ENCODE measurements at regions not wholly inside any gene's neighbourhood (a gene's known extent, or its start where the extent isn't known, plus 50 kb on each side); places are given as distances from the start of the nearest gene placed in this dataset.

DNA sequence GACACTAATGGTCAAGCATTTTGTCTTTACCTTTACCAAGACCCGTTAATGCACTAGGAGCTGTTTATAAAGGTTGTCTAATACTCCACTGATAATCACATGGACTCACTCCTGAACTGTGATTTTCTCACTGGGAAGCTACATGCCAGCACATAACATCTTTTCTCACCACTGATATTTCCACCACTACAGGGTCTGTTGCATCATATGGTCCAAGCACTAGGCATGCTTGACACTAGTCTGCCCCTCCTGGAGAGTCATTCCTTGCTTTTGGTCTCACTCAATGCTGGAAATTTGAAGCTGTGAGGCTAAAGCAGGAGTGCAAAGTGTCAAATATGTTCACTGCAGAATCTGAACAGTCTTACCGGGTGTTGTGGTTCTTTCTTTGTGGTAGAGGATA, 1576.8 kb downstream of the CDH8 start:
- TF ChIP-seq, protein P1, sequence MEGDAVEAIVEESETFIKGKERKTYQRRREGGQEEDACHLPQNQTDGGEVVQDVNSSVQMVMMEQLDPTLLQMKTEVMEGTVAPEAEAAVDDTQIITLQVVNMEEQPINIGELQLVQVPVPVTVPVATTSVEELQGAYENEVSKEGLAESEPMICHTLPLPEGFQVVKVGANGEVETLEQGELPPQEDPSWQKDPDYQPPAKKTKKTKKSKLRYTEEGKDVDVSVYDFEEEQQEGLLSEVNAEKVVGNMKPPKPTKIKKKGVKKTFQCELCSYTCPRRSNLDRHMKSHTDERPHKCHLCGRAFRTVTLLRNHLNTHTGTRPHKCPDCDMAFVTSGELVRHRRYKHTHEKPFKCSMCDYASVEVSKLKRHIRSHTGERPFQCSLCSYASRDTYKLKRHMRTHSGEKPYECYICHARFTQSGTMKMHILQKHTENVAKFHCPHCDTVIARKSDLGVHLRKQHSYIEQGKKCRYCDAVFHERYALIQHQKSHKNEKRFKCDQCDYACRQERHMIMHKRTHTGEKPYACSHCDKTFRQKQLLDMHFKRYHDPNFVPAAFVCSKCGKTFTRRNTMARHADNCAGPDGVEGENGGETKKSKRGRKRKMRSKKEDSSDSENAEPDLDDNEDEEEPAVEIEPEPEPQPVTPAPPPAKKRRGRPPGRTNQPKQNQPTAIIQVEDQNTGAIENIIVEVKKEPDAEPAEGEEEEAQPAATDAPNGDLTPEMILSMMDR (conservative IDR thresholded peaks at IDR 0.05; ENCODE audit: control insufficient read depth, insufficient read depth, low read depth, low read length): no peak
- no peak overlapping the region for H3K4me3 ChIP-seq (ENCODE audit: control insufficient read depth, low read depth, low read length)
- DNase-seq (ENCODE audit: low read depth): no peak

DNA sequence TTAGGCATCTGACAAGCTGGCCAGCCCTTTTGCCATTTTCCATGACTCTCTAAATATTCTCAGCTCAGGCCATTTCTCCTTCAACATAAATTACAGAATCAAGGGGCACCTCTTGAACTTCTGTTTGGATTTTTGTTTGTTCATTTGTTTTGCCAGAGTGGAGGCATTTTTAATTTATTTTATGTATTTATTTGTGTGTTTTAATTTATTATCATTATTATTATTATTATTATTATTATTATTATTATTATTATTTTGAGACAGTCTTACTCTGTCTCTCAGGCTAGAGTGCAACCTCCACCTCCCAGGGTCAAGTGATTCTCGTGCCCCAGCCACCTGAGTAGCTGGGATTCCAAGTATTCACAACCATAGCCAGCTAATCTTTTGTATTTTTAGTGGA, 1578.0 kb downstream of the CDH8 start:
- H3K4me3 ChIP-seq (ENCODE audit: control insufficient read depth, low read depth, low read length): no peak overlapping the region
- no peak for DNase-seq (ENCODE audit: low read depth)
- TF ChIP-seq, protein P1 (conservative IDR thresholded peaks at IDR 0.05; ENCODE audit: control insufficient read depth, insufficient read depth, low read depth, low read length): no peak

- H3K4me3 ChIP-seq (ENCODE audit: control insufficient read depth, low read depth, low read length): no peak overlapping the region
- TF ChIP-seq, protein P1 (conservative IDR thresholded peaks at IDR 0.05; ENCODE audit: control insufficient read depth, insufficient read depth, low read depth, low read length): no peak
- DNase-seq (ENCODE audit: low read depth): no peak
Observed at GRCh38 chr16:60452646-60453045, 1583.6 kb downstream of the CDH8 start.

GRCh38 chr16:60438894-60439293, 1597.3 kb downstream of the CDH8 start:
- no peak for DNase-seq (ENCODE audit: low read depth)
- no peak overlapping the region for H3K4me3 ChIP-seq (ENCODE audit: control insufficient read depth, low read depth, low read length)
- TF ChIP-seq, protein P1 (conservative IDR thresholded peaks at IDR 0.05; ENCODE audit: control insufficient read depth, insufficient read depth, low read depth, low read length): no peak

DNA sequence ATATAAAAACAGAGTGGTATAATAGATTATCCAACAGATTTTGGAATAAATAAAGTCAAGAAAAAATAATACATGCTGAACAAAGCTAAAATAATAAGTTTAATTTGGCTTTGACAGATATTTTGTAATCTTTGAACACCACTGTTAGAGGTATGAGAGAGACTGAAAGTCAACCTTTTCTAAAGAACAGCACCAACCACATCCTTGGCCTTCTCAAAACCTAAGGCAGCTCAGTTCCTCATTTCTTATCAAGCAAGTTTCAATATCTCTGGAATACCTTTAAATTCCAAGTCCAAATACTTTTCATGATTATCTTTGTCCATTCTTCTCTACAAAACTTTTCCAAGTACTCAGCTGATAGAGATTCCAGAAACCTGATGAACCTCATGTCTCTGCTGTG, 1603.8 kb downstream of the CDH8 start:
- TF ChIP-seq, protein P1 (conservative IDR thresholded peaks at IDR 0.05; ENCODE audit: control insufficient read depth, insufficient read depth, low read depth, low read length): no peak
- DNase-seq (ENCODE audit: low read depth): no peak
- H3K4me3 ChIP-seq (ENCODE audit: control insufficient read depth, low read depth, low read length): no peak overlapping the region

GRCh38 chr16:60419859-60420258, 1616.4 kb downstream of the CDH8 start:
- TF ChIP-seq, protein P1 (conservative IDR thresholded peaks at IDR 0.05; ENCODE audit: control insufficient read depth, insufficient read depth, low read depth, low read length): no peak

GRCh38 chr16:60414613-60415012, 1621.6 kb downstream of the CDH8 start:
- TF ChIP-seq, protein P1 (conservative IDR thresholded peaks at IDR 0.05; ENCODE audit: control insufficient read depth, insufficient read depth, low read depth, low read length): no peak

More at GRCh38 chr16:60419859-60420258, 1616.4 kb downstream of the CDH8 start:
- no peak for DNase-seq (ENCODE audit: low read depth)
- H3K4me3 ChIP-seq (ENCODE audit: control insufficient read depth, low read depth, low read length): no peak overlapping the region

More at GRCh38 chr16:60414613-60415012, 1621.6 kb downstream of the CDH8 start:
- no peak overlapping the region for H3K4me3 ChIP-seq (ENCODE audit: control insufficient read depth, low read depth, low read length)
- DNase-seq (ENCODE audit: low read depth): no peak
